CD4-positive, alpha-beta T cell (primary cell): ENCODE measurements at regions not wholly inside any gene's neighbourhood (a gene's known extent, or its start where the extent isn't known, plus 50 kb on each side); places are given as distances from the start of the nearest gene placed in this dataset.

Source experiments
- ATAC-seq: fragments of 200-7000 bp; cut with Tn5 transposase; one replicate; pipeline ENCODE4 v1.10.0; 2022; ENCODE audit warnings: mild to moderate bottlenecking; ENCODE audit not compliant: poor library complexity
- CTCF ChIA-PET: fragments of 350-600 bp; sonication (Branson Sonifier 250); formaldehyde crosslinking; loops from one replicate; lab custom pipeline; 2021; ENCODE audit warnings: antibody characterized with exemption, inconsistent platforms; lab: Charles Lee
- POLR2A ChIA-PET: fragments of 350-600 bp; sonication (Branson Sonifier 250); formaldehyde crosslinking; loops from one replicate; lab custom pipeline; 2021; ENCODE audit warnings: antibody characterized with exemption, inconsistent platforms; lab: Charles Lee
- DNase-seq, 14 experiments: peaks; one replicate each; pipeline ENCODE4 v3.0.0-alpha.2; 2013 to 2020; ENCODE audit warnings: mixed read lengths in 2 of 14
- H3K27ac ChIP-seq, 2 donors: one replicate each; pipeline versions ENCODE4 v1.5.1 to v1.7.0; 2013; ENCODE audit warnings: low read length in 2 of 2, low read depth in 1 of 2, mild to moderate bottlenecking in 1 of 2
- H3K27me3 ChIP-seq, 2 experiments: 1 replicate in 1 of 2; 2 replicates in 1 of 2; pipeline versions ENCODE4 v1.6.1 to v1.7.0; 2013; ENCODE audit warnings: low read length in 2 of 2, control low read depth in 1 of 2, mild to moderate bottlenecking in 1 of 2, moderate library complexity in 1 of 2; ENCODE audit not compliant: insufficient read depth in 2 of 2, control insufficient read depth in 1 of 2
- H3K36me3 ChIP-seq: one replicate; pipeline ENCODE4 v1.6.1; 2013; ENCODE audit warnings: low read length, control low read depth; ENCODE audit not compliant: insufficient read depth
- H3K4me1 ChIP-seq: one replicate; pipeline ENCODE4 v1.6.1; 2013; ENCODE audit warnings: low read length, control low read depth; ENCODE audit not compliant: insufficient read depth
- H3K4me3 ChIP-seq: one replicate; pipeline ENCODE4 v1.5.1; 2013; ENCODE audit warnings: mild to moderate bottlenecking, low read length, moderate library complexity
- H3K9me3 ChIP-seq, 2 experiments: 1 replicate in 1 of 2; 2 replicates in 1 of 2; pipeline versions ENCODE4 v1.6.1 to v1.7.0; 2013; ENCODE audit warnings: low read length in 2 of 2, mild to moderate bottlenecking in 2 of 2, control low read depth in 1 of 2, moderate library complexity in 1 of 2; ENCODE audit not compliant: control insufficient read depth in 1 of 2, insufficient read depth in 1 of 2
- H3K27ac Mint-ChIP-seq: one replicate; pipeline ENCODE4 v1.8.0; 2020; ENCODE audit warnings: mixed read lengths
- H3K27me3 Mint-ChIP-seq: one replicate; pipeline ENCODE4 v1.8.0; 2021; ENCODE audit warnings: mixed read lengths
- H3K36me3 Mint-ChIP-seq: one replicate; pipeline ENCODE4 v1.8.0; 2021; ENCODE audit warnings: low read depth, mixed read lengths
- H3K4me1 Mint-ChIP-seq: one replicate; pipeline ENCODE4 v1.8.0; 2021; ENCODE audit warnings: low read depth, mixed read lengths
- H3K4me3 Mint-ChIP-seq: one replicate; pipeline ENCODE4 v1.8.0; 2020; ENCODE audit warnings: mild to moderate bottlenecking, mixed read lengths
- H3K9me3 Mint-ChIP-seq: one replicate; pipeline ENCODE4 v1.8.0; 2020; ENCODE audit warnings: mixed read lengths
- intact Hi-C, 2 experiments: fragments of 100-400 bp; cut with DNase I in 1 of 2; cut with micrococcal nuclease in 1 of 2; formaldehyde crosslinking; loops; one replicate each; pipeline versions ENCODE4 v1.15.1 to v1.9.0; 2023 to 2025; cut with DNase I, micrococcal nuclease
- TF ChIP-seq, protein P1 (sequence below): fragments of 200-600 bp; IDR thresholded peaks from one replicate; pipeline ENCODE4 v1.8.0; 2022; ENCODE audit warnings: antibody characterized with exemption, mild to moderate bottlenecking

DNA sequence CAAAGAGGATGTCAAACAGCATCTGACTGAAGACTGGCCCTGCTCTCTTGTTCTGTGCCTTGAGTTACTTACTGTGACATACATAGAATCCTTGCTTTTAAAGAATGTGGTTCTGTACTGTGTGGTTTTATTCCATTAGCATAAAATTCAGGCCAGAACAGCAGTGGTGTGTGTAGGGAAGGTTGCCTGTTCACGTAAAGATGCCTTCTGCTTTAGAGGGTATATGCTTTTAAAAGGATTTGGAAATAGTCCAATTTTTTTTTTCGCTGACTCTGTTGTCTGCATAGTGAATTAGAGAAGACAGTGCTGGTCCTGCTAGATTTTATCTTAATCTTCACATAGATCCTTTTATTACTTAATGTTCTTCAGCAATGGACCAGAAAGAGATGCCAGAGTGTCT lies 470.8 kb upstream of the SEMA3A start:
- DNase-seq (no peak), ATAC-seq (no peak)
- no peaks in the 10 kb centered on the region for H3K27me3 ChIP-seq
- no peak overlapping the region for H3K27ac ChIP-seq
- Mint-ChIP-seq H3K4me3 (no peak overlapping the region), H3K36me3 (no peaks in the 10 kb centered on the region), H3K9me3 (no peaks in the 10 kb centered on the region), H3K27ac (no peak overlapping the region), H3K4me1 (no peaks in the 10 kb centered on the region), H3K27me3 (no peaks in the 10 kb centered on the region)
- ChIA-PET POLR2A (no interaction called here), CTCF (no interaction called here)
- H3K4me1 ChIP-seq, result no peaks in the 10 kb centered on the region
- TF ChIP-seq, protein P1, sequence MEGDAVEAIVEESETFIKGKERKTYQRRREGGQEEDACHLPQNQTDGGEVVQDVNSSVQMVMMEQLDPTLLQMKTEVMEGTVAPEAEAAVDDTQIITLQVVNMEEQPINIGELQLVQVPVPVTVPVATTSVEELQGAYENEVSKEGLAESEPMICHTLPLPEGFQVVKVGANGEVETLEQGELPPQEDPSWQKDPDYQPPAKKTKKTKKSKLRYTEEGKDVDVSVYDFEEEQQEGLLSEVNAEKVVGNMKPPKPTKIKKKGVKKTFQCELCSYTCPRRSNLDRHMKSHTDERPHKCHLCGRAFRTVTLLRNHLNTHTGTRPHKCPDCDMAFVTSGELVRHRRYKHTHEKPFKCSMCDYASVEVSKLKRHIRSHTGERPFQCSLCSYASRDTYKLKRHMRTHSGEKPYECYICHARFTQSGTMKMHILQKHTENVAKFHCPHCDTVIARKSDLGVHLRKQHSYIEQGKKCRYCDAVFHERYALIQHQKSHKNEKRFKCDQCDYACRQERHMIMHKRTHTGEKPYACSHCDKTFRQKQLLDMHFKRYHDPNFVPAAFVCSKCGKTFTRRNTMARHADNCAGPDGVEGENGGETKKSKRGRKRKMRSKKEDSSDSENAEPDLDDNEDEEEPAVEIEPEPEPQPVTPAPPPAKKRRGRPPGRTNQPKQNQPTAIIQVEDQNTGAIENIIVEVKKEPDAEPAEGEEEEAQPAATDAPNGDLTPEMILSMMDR, result no peak
- no peak overlapping the region for H3K4me3 ChIP-seq
- no peaks in the 10 kb centered on the region for H3K9me3 ChIP-seq
- H3K36me3 ChIP-seq, result no peaks in the 10 kb centered on the region
- intact Hi-C loops, result no loop called here

DNA sequence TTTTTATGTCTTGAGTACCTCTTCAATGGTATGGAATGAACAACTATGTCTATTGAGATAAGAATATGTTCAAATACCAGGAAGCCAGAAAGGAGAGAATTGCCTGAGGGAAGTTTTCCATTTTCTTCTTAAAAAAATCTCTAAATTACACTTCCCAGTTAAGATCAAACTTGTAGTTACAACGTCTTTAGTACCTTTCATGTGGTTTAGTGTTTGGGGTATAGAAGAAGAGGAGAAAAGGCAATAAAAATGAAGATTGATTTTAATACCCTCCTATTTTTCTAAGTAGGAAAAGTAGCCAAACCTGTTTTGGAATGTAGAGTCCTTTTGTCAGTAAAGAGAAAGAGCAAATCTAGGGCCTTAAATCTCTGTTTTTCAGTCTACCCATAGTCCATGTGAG lies 470.0 kb upstream of the SEMA3A start:
- Histone ChIP-seq H3K27me3 (no peaks in the 10 kb centered on the region), H3K36me3 (no peaks in the 10 kb centered on the region), H3K9me3 (no peaks in the 10 kb centered on the region), H3K27ac (no peak overlapping the region), H3K4me3 (no peak overlapping the region), H3K4me1 (no peaks in the 10 kb centered on the region)
- ChIA-PET CTCF (no interaction called here), POLR2A (no interaction called here)
- DNase-seq (no peak), ATAC-seq (no peak)
- no peaks in the 10 kb centered on the region for H3K36me3 Mint-ChIP-seq
- H3K9me3 Mint-ChIP-seq, result no peaks in the 10 kb centered on the region
- intact Hi-C loops, result no loop called here
- no peak overlapping the region for H3K4me3 Mint-ChIP-seq
- H3K4me1 Mint-ChIP-seq, result no peaks in the 10 kb centered on the region
- no peaks in the 10 kb centered on the region for H3K27me3 Mint-ChIP-seq
- TF ChIP-seq, protein P1, result no peak
- no peak overlapping the region for H3K27ac Mint-ChIP-seq

DNA sequence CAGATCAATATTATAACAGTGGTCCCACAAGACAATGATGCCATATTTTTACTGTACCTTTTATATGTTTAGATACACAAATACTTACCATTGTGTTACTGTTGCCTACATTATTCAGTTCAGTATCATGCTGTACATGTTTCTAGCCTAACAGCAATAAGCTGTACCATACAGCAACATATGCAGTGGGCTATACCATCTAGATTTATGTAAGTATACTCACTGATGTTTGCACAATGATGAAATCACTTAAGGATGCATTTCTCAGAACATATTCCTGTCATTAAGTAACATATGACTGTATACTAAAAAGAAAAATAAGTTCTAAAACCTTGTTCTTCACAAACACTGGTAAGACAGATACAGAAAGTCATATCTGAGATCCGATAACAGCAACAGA lies 468.6 kb upstream of the SEMA3A start:
- Mint-ChIP-seq H3K36me3 (no peaks in the 10 kb centered on the region), H3K27ac (no peak overlapping the region), H3K4me3 (no peak overlapping the region), H3K9me3 (no peaks in the 10 kb centered on the region), H3K27me3 (no peaks in the 10 kb centered on the region), H3K4me1 (no peaks in the 10 kb centered on the region)
- Histone ChIP-seq H3K27ac (no peak overlapping the region), H3K9me3 (no peaks in the 10 kb centered on the region), H3K4me3 (no peak overlapping the region), H3K4me1 (no peaks in the 10 kb centered on the region), H3K27me3 (no peaks in the 10 kb centered on the region), H3K36me3 (no peaks in the 10 kb centered on the region)
- POLR2A ChIA-PET, result no interaction called here
- intact Hi-C loops, result no loop called here
- DNase-seq (no peak), ATAC-seq (no peak)
- CTCF ChIA-PET, result no interaction called here
- TF ChIP-seq, protein P1, result no peak
